GM23338 (cell line): ENCODE measurements at regions not wholly inside any gene's neighbourhood (a gene's known extent, or its start where the extent isn't known, plus 50 kb on each side); places are given as distances from the start of the nearest gene placed in this dataset.

ENCODE experiments used
- ATAC-seq: fragments of 200-7000 bp; cut with Tn5 transposase; 3 replicates; pipeline ENCODE4 v1.9.1; 2020
- DNase-seq: peaks from one replicate; pipeline ENCODE4 v3.0.0-alpha.2; 2015; ENCODE audit warnings: low spot score
- H2AFZ ChIP-seq: fragments of 200-600 bp; sonication (generic); 2 replicates; pipeline ENCODE4 v1.8.0; 2016; ENCODE audit warnings: antibody characterized with exemption, mild to moderate bottlenecking, moderate library complexity
- H3F3A ChIP-seq: fragments of 200-600 bp; sonication (generic); replicated peaks from 2 replicates; pipeline ENCODE4 v1.8.0; 2017; ENCODE audit warnings: antibody characterized with exemption, mixed run types, low read depth
- H3K27ac ChIP-seq: fragments of 200-600 bp; sonication (generic); 2 replicates; pipeline ENCODE4 v1.6.1; 2016; ENCODE audit warnings: low read depth
- H3K27me3 ChIP-seq: fragments of 200-600 bp; sonication (generic); 2 replicates; pipeline ENCODE4 v1.8.0; 2016; ENCODE audit warnings: mild to moderate bottlenecking, mixed run types, moderate library complexity; ENCODE audit not compliant: insufficient read depth
- H3K36me3 ChIP-seq: fragments of 200-600 bp; sonication (generic); 2 replicates; pipeline ENCODE4 v1.8.0; 2016; ENCODE audit warnings: mild to moderate bottlenecking; ENCODE audit not compliant: insufficient read depth
- H3K4me1 ChIP-seq: fragments of 200-600 bp; sonication (generic); 2 replicates; pipeline ENCODE4 v1.8.0; 2016; ENCODE audit warnings: mild to moderate bottlenecking, moderate library complexity; ENCODE audit not compliant: insufficient read depth
- H3K4me2 ChIP-seq: fragments of 200-600 bp; sonication (generic); 2 replicates; pipeline ENCODE4 v1.7.1; 2017; ENCODE audit warnings: mixed run types
- H3K4me3 ChIP-seq: fragments of 200-600 bp; sonication (generic); 2 replicates; pipeline ENCODE4 v1.6.1; 2016; ENCODE audit warnings: mixed run types
- H3K79me2 ChIP-seq: fragments of 200-600 bp; sonication (generic); replicated peaks from 2 replicates; pipeline ENCODE4 v1.8.0; 2017; ENCODE audit warnings: mild to moderate bottlenecking; ENCODE audit not compliant: insufficient read depth
- H3K9me2 ChIP-seq: fragments of 200-600 bp; sonication (generic); 2 replicates; pipeline ENCODE4 v1.8.0; 2017; ENCODE audit not compliant: insufficient read depth
- H4K20me1 ChIP-seq: fragments of 200-600 bp; sonication (generic); replicated peaks from 2 replicates; pipeline ENCODE4 v1.8.0; 2017; ENCODE audit warnings: mild to moderate bottlenecking; ENCODE audit not compliant: insufficient read depth
- H3K27ac Mint-ChIP-seq: 2 replicates; pipeline ENCODE4 v1.8.0; 2020; ENCODE audit warnings: inconsistent platforms, mild to moderate bottlenecking, moderate library complexity, mixed read lengths
- H3K27me3 Mint-ChIP-seq: 3 replicates; pipeline ENCODE4 v1.8.0; 2022; ENCODE audit warnings: low read depth, mild to moderate bottlenecking, moderate library complexity, mixed read lengths, inconsistent platforms; ENCODE audit not compliant: insufficient read depth, poor library complexity
- H3K36me3 Mint-ChIP-seq: 3 replicates; pipeline ENCODE4 v1.8.0; 2021; ENCODE audit warnings: low read depth, mild to moderate bottlenecking, inconsistent platforms, moderate library complexity, mixed read lengths
- H3K4me1 Mint-ChIP-seq: 3 replicates; pipeline ENCODE4 v1.8.0; 2020; ENCODE audit warnings: mild to moderate bottlenecking, inconsistent platforms, mixed read lengths
- H3K4me3 Mint-ChIP-seq: 3 replicates; pipeline ENCODE4 v1.8.0; 2021; ENCODE audit warnings: moderate library complexity, mild to moderate bottlenecking, inconsistent platforms, mixed read lengths
- H3K9me3 Mint-ChIP-seq: 3 replicates; pipeline ENCODE4 v1.8.0; 2020; ENCODE audit warnings: moderate library complexity, mild to moderate bottlenecking, inconsistent platforms, mixed read lengths
- CREB1 ChIP-seq: fragments of 250-450 bp; sonication (Bioruptor Pico); IDR thresholded peaks from 2 replicates; pipeline ENCODE4 v1.5.0; 2020; ENCODE audit warnings: low read depth, mild to moderate bottlenecking, moderate library complexity
- ETS1 ChIP-seq: IDR thresholded peaks from 2 replicates; pipeline ENCODE4 v1.6.1; 2016; ENCODE audit warnings: antibody characterized with exemption
- EZH2 ChIP-seq: fragments of 200-600 bp; sonication (generic); IDR thresholded peaks from one replicate; pipeline ENCODE4 v1.8.0; 2017; ENCODE audit warnings: antibody characterized with exemption, mild to moderate bottlenecking, low read depth; ENCODE audit not compliant: unreplicated experiment
- EZH2phosphoT487 ChIP-seq: fragments of 200-600 bp; sonication (generic); IDR thresholded peaks from one replicate; pipeline ENCODE4 v1.8.1; 2018; ENCODE audit warnings: antibody characterized with exemption; ENCODE audit not compliant: unreplicated experiment
- JUNB ChIP-seq: IDR thresholded peaks from one replicate; pipeline ENCODE4 v1.6.1; 2016; ENCODE audit warnings: antibody characterized with exemption; ENCODE audit not compliant: unreplicated experiment
- POLR2AphosphoS5 ChIP-seq: IDR thresholded peaks from 2 replicates; pipeline ENCODE4 v1.6.1; 2016; ENCODE audit warnings: antibody characterized with exemption, low read depth
- STAT1 ChIP-seq: IDR thresholded peaks from one replicate; pipeline ENCODE4 v1.6.1; 2016; ENCODE audit warnings: antibody characterized with exemption; ENCODE audit not compliant: unreplicated experiment
- ZNF114 ChIP-seq: fragments of 250-450 bp; sonication (Bioruptor Pico); IDR thresholded peaks from 2 replicates; pipeline ENCODE4 v1.5.0; 2020; ENCODE audit warnings: mild to moderate bottlenecking, moderate library complexity
- TF ChIP-seq, protein P1 (sequence below): fragments of 250-450 bp; sonication (Bioruptor Pico); IDR thresholded peaks from 2 replicates; pipeline ENCODE4 v1.5.0; 2020; ENCODE audit warnings: mild to moderate bottlenecking, moderate library complexity
- TF ChIP-seq, protein P2 (sequence below), 2 experiments: fragments of 200-600 bp in 1 of 2; sonication (generic) in 1 of 2; conservative IDR thresholded peaks; 2 replicates each; pipeline versions ENCODE4 v1.5.1 to v1.6.1; 2016 to 2017; ENCODE audit warnings: antibody characterized with exemption in 2 of 2, low read depth in 2 of 2, mild to moderate bottlenecking in 2 of 2, moderate library complexity in 1 of 2

GRCh38 chr5:174176511-174176910 is 131.0 kb downstream of the NSG2 start:
- H3K9me3 Mint-ChIP-seq = no peaks in the 10 kb centered on the region
- H3K4me1 ChIP-seq = no peaks in the 10 kb centered on the region
- peaks cover 16% of the 10 kb centered on the region for H3K27me3 Mint-ChIP-seq
- no peak overlapping the region for H3K4me2 ChIP-seq
- H3K4me3 Mint-ChIP-seq = no peak overlapping the region
- H3F3A ChIP-seq = no peaks in the 10 kb centered on the region
- H3K4me1 Mint-ChIP-seq = peaks cover 13% of the 10 kb centered on the region
- no peaks in the 10 kb centered on the region for H3K27me3 ChIP-seq
- no peaks in the 10 kb centered on the region for H4K20me1 ChIP-seq
- ATAC-seq (no peak), DNase-seq (no peak)
- no peaks in the 10 kb centered on the region for H3K79me2 ChIP-seq
- H3K27ac Mint-ChIP-seq = no peak overlapping the region
- no peaks in the 10 kb centered on the region for H3K36me3 ChIP-seq
- H3K4me3 ChIP-seq = no peak overlapping the region
- H3K9me2 ChIP-seq = no peaks in the 10 kb centered on the region
- TF ChIP-seq, protein P1, sequence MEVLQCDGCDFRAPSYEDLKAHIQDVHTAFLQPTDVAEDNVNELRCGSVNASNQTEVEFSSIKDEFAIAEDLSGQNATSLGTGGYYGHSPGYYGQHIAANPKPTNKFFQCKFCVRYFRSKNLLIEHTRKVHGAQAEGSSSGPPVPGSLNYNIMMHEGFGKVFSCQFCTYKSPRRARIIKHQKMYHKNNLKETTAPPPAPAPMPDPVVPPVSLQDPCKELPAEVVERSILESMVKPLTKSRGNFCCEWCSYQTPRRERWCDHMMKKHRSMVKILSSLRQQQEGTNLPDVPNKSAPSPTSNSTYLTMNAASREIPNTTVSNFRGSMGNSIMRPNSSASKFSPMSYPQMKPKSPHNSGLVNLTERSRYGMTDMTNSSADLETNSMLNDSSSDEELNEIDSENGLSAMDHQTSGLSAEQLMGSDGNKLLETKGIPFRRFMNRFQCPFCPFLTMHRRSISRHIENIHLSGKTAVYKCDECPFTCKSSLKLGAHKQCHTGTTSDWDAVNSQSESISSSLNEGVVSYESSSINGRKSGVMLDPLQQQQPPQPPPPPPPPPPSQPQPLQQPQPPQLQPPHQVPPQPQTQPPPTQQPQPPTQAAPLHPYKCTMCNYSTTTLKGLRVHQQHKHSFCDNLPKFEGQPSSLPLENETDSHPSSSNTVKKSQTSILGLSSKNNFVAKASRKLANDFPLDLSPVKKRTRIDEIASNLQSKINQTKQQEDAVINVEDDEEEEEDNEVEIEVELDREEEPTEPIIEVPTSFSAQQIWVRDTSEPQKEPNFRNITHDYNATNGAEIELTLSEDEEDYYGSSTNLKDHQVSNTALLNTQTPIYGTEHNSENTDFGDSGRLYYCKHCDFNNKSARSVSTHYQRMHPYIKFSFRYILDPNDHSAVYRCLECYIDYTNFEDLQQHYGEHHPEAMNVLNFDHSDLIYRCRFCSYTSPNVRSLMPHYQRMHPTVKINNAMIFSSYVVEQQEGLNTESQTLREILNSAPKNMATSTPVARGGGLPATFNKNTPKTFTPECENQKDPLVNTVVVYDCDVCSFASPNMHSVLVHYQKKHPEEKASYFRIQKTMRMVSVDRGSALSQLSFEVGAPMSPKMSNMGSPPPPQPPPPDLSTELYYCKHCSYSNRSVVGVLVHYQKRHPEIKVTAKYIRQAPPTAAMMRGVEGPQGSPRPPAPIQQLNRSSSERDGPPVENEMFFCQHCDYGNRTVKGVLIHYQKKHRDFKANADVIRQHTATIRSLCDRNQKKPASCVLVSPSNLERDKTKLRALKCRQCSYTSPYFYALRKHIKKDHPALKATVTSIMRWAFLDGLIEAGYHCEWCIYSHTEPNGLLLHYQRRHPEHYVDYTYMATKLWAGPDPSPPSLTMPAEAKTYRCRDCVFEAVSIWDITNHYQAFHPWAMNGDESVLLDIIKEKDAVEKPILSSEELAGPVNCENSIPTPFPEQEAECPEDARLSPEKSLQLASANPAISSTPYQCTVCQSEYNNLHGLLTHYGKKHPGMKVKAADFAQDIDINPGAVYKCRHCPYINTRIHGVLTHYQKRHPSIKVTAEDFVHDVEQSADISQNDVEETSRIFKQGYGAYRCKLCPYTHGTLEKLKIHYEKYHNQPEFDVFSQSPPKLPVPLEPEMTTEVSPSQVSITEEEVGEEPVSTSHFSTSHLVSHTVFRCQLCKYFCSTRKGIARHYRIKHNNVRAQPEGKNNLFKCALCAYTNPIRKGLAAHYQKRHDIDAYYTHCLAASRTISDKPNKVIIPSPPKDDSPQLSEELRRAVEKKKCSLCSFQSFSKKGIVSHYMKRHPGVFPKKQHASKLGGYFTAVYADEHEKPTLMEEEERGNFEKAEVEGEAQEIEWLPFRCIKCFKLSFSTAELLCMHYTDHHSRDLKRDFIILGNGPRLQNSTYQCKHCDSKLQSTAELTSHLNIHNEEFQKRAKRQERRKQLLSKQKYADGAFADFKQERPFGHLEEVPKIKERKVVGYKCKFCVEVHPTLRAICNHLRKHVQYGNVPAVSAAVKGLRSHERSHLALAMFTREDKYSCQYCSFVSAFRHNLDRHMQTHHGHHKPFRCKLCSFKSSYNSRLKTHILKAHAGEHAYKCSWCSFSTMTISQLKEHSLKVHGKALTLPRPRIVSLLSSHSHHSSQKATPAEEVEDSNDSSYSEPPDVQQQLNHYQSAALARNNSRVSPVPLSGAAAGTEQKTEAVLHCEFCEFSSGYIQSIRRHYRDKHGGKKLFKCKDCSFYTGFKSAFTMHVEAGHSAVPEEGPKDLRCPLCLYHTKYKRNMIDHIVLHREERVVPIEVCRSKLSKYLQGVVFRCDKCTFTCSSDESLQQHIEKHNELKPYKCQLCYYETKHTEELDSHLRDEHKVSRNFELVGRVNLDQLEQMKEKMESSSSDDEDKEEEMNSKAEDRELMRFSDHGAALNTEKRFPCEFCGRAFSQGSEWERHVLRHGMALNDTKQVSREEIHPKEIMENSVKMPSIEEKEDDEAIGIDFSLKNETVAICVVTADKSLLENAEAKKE (CRISPR knock-in tag) = no peak
- no peak for TF ChIP-seq JUNB
- peak overlapping the region; percentile 23; the same call in 1 of the 2 replicates for H2AFZ ChIP-seq
- H3K27ac ChIP-seq = no peak overlapping the region
- H3K36me3 Mint-ChIP-seq = no peaks in the 10 kb centered on the region

- ATAC-seq (no peak), DNase-seq (no peak)
- no peak overlapping the region for H3K4me3 ChIP-seq
- H3K9me3 Mint-ChIP-seq = no peaks in the 10 kb centered on the region
- no peaks in the 10 kb centered on the region for H3K36me3 ChIP-seq
- H3K36me3 Mint-ChIP-seq = no peaks in the 10 kb centered on the region
- no peaks in the 10 kb centered on the region for H3K9me2 ChIP-seq
- no peaks in the 10 kb centered on the region for H3K4me1 ChIP-seq
- H3F3A ChIP-seq = no peaks in the 10 kb centered on the region
- no peaks in the 10 kb centered on the region for H3K79me2 ChIP-seq
- no peaks in the 10 kb centered on the region for H4K20me1 ChIP-seq
- no peak overlapping the region for H2AFZ ChIP-seq
- no peak overlapping the region for H3K27ac Mint-ChIP-seq
- no peaks in the 10 kb centered on the region for H3K27me3 ChIP-seq
- no peak overlapping the region for H3K4me2 ChIP-seq
- peaks cover 10% of the 10 kb centered on the region for H3K4me1 Mint-ChIP-seq
- no peak overlapping the region for H3K27ac ChIP-seq
- H3K27me3 Mint-ChIP-seq = peaks cover 14% of the 10 kb centered on the region
- H3K4me3 Mint-ChIP-seq = no peak overlapping the region
- TF ChIP-seq, protein P2, sequence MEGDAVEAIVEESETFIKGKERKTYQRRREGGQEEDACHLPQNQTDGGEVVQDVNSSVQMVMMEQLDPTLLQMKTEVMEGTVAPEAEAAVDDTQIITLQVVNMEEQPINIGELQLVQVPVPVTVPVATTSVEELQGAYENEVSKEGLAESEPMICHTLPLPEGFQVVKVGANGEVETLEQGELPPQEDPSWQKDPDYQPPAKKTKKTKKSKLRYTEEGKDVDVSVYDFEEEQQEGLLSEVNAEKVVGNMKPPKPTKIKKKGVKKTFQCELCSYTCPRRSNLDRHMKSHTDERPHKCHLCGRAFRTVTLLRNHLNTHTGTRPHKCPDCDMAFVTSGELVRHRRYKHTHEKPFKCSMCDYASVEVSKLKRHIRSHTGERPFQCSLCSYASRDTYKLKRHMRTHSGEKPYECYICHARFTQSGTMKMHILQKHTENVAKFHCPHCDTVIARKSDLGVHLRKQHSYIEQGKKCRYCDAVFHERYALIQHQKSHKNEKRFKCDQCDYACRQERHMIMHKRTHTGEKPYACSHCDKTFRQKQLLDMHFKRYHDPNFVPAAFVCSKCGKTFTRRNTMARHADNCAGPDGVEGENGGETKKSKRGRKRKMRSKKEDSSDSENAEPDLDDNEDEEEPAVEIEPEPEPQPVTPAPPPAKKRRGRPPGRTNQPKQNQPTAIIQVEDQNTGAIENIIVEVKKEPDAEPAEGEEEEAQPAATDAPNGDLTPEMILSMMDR (conservative IDR thresholded peaks at IDR 0.05; ENCODE audit: low read depth in 2 of 2) = no peak
- TF ChIP-seq EZH2 (no peak), POLR2AphosphoS5 (no peak), ETS1 (no peak), STAT1 (no peak), JUNB (no peak), CREB1 (CRISPR knock-in tag) (no peak), EZH2phosphoT487 (no peak), ZNF114 (CRISPR knock-in tag) (no peak)
Measured at GRCh38 chr5:174177531-174177930, 132.0 kb downstream of the NSG2 start.
